ENCODE measurements at regions not wholly inside any gene's neighbourhood (a gene's known extent, or its start where the extent isn't known, plus 50 kb on each side); places are given as distances from the start of the nearest gene placed in this dataset.

DNA sequence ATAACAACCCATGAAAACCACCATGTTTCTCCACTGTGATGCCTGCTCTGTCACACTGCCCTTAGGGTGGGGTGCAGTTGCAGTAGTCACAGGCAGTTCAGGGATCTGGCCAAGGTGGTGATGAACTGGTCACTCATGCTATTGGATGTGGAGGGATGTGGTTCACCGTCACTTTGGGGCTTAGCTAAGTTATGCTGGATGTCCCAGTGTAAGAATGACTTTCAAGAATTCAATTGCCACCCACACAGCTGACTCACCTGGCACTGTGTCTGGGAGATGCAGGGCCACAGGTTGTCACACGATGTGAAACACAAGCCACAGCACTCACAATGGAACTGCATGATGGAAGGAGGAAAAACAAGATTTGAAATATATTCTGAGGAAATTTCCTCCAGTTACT lies 146.1 kb upstream of the CTNNB1 start:
- ATAC-seq = peak; percentile 46 to 51

DNA sequence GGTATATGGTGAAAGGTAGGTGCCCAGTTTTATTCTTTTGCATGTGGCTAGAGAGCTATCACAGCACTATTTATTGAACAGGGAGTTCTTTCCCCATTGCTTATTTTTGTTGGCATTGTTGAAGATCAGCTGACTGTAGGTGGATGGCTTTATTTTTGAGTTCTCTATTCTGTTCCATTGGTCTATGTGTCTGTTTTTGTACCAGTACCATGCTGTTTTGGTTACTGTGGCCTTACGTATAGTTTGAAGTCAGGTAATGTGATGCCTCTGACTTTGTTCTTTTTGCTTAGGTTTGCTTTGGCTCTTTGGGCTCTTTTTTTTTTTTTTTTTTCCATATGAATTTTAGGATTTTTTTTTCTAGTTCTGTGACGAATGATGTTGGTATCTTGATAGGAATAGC lies 139.2 kb upstream of the CTNNB1 start:
- ATAC-seq = no peak

DNA sequence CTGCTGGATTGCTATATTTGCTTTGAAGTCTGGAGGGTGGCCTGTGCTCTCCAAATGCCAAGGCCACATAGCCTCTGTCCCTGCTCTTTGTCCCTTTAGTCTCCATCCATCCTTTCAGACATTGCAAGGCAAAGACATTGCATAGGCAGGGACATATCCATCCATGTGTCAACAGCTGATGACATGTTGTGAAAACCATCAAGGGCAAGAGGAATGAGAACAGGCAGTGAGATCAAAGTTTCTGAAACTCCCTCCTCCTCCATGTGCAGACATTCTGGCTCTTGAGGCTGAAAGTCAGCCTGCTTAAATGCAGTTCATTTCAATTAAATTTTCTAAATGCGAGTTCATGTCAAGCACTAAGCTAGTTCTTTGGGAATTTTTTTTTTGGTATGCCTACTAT lies 135.2 kb upstream of the CTNNB1 start:
- no peak for ATAC-seq

DNA sequence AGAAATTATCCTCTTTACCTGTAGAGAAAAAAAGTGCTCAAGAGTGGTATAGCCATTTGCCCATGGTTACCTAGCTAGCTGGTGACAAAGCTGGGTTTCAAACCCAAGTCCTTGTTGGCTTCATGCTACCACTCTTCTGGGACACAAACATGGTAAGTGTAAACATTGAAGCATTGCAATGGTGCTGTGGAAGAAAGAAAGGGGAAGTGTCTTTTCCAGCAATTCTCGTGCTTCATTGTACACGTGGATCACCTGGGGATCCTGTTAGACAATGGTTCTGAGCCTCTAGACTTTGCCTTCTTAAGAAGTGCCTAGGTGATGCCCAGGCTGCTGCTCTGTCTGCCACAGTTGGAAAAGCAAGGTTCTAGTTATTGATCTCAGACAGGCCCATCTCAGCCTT lies 134.8 kb upstream of the CTNNB1 start:
- no peak for ATAC-seq

DNA sequence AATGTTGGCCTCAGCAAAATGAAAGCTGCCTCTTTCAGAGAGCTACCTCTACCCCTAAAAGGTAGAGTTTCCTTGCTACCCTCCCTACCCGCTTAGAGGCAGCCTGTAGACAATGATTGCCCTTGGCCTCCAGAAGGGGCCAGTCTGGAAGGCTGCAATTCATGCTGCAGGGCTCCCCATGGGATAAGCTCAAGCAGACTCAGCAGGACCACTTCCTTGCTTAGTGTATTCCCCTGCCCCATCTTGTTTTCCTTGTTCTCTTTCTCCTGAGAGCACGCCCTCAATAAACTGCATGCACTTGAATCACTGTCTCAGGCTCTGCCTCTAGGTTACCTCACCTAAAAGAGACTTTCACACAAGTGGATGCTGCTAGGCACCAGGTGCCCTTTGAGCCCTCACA lies 134.0 kb upstream of the CTNNB1 start:
- no peak for ATAC-seq

DNA sequence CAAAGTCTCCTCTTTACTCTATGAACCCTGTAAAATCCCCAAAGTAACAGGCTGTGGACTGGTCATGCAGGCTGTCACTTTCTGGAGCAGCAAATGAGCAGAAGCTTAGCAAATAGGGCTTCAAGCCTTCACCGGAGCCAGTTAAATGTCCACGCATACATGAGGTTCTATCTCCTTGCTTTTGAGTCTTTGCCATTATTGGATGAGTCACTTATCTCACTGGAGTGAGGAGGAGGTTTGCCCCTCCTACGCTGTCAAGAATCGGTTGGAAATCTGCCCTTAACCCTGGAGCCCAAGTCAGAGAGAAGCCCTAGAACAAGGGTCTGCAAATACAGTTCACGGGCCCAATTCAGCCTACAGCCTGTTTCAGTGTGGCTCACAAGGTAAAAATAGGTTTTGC lies 126.1 kb upstream of the CTNNB1 start:
- ATAC-seq = no peak

DNA sequence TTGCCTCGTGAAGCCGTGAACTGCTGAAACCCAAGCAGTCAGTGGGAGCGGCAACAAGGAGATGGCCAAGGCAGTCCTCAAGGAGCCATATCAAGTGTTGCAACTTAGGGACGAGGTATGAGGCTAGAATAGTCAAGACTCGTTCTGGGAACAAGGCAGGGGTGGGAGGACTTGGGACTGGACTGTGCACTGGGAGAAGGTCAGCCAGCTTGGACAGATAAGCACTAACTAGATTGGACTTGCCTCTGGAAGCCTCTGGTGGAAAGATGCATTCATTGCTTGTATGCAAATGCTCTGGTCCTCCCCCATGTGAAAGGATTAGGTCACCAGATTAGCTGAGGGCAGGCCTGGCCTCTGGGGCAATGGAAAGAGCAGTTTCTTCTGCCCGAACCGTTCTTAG lies 123.3 kb upstream of the CTNNB1 start:
- ATAC-seq = no peak

DNA sequence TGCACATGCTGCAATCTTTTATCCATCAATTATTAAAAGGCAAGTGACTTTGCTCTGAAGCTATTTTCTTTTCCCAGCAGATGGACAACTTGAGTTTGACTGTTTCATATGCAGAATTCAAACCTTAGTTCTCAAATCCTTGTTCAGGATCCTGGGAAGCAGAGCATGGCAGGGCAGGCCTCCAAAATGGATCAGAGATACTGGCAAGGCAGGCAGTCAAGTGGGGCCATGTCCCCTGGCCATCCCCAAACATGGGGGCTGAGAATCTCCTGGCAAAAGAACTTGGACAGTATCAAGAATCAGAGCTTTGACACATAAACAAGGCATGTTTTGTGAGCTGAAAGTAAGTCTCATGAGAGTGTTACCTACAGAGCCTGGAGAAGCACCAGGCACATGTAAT lies 122.9 kb upstream of the CTNNB1 start:
- no peak for ATAC-seq

DNA sequence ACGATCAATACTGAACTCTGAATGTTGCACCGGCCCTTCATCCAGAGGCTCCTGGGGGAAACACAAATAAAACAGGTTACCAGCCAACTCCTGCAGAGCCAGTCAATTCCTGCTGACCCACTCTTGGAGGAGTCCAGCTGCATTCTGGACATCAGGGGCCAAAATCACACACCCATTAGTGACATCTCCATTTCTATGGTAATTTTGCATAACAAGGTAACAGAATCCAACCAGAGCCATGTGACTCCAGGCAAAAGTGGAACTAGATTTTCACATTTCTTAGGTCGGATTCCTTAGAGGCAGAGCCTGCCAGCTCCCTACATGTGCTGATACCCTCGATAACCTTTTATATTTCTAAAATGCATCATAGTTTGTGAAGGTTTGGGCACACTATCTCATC lies 119.2 kb upstream of the CTNNB1 start:
- no peak for ATAC-seq

DNA sequence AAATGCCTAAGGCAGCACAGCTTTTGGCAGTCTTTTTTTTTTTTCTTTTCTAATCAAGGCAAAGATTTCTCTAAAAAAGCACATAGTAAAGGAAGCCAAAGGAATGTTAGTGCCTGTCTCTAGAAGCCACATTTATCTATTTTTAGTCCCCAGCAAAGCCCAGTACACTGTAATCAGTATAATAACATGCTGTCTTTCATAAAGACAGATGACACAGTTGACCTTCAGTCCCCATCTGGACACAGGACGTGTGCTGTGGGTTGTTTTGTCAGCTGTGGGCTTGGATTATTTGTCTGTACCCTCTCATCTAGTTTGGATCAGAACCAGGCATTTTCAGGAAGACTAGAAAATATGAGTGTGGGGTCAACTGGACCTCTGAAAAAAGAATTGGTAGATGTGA lies 110.4 kb upstream of the CTNNB1 start:
- no peak for ATAC-seq

DNA sequence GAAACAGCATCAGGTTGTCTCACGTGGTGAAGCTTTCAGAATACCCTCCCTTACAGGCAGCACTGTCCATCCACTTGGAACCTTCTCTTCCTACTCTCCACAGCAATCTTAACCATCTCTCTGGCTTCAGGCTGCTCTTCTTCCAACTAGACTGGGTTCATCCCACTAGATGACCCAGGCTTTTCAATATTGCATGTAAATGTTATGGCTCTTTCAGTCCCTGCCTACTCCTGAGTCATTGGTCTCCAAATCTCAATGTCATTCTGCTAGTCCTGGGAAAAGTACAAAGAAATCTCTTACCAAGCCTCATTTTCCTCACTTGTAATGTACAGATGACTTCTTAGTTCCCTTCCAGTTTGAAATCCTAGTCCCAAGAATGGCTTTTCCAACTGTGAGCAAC lies 109.7 kb upstream of the CTNNB1 start:
- ATAC-seq = no peak

DNA sequence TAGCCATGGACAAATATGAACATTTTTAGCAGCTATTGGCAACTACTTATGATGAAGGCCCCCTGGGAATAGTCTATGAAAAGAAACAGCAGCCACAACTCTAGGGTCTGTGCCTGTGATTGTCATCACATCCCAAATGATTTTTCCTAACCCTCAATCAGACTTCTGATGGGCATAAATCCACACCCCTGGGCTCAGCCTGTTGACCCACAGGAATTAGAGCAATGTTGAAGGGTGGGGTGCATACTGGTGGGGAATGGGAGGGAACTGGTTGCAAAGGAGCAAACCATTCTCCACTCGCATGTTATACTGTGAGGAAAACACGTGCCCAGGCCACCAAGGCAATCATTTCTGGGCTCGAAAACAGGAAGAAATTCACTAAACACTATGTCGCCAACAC lies 106.5 kb upstream of the CTNNB1 start:
- ATAC-seq = no peak

DNA sequence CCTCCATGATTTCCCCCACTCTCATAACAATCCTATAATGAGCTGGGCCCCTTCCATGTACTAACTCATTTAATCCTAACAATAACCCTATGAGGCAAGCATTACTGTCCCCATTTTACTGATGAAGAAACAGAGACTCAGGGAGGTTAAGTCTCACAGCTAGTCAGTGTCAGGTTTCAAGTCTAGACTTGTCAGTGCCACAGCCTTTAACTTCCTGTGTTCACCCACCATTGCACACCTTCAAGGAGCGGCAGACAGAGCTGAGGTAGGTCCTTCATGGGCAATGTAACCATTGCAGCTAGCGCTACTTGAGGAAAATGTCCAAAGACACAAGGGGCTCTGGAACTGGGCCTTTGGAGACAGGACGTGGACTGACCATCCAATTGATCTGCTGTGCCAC lies 105.8 kb upstream of the CTNNB1 start:
- ATAC-seq = no peak

DNA sequence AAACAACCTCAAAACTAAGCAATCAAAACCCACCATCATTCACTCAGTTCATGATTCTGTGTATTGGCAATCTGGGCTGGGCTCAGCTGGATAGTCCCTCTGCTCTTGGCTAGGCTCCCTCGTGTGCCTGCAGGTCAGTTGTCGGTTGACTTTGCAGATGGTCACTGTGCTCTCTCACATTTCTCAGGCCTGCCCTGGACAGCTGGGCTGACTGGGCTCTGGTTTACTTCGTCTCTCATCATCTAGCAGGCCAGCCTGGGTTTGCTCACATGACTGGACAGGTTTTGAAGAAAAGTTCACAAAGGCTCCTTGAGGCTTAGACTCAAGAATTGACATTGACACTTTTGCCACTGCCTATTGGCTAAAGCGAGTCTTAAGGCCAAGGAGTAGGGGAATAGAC lies 105.0 kb upstream of the CTNNB1 start:
- no peak for ATAC-seq

DNA sequence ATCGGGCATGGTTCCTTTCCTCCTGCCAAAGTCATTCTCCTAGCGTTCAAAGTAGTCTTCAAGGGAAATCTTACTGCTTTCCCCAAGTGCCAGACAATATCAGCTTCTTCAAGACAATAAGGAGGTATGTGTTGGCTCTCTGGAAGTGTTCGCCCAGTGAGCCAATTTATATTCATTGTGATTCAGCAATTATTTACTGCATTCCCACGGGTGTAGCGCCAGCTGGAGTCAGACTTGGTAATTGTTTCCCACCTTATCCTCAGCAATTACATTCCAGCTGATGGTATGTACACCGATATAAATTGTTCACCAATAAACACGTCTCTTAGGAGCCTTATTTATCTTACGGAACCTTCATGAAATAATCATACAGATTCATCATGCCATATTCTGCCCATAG lies 103.6 kb upstream of the CTNNB1 start:
- no peak for ATAC-seq

DNA sequence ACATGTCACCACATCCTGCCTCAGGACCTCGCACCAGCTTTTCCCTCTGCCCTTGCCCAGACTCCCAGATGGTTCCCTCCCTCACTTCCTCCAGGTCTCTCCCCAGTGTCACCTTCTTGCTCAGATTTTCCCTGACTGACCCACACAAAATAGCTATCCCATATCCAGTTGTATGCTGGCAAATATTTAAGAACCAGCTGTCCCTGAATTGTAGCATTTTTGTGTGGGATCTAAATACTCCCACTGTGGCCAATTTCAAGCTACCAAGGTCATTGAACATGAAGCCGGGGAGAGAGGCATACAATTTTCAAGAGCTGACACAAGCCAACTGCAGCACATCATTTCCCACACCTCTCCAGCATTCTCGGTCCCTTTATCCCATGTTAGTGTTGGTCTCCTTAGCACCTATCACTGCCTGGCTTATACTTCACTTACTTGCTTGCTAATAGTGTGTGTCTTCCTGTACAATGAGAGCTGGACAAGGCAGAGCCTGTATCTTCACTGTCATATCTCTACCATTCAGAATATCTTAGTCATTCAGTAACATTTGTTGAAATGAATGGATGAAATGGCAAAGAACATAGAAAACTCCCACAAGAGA lies 101.3 kb upstream of the CTNNB1 start:
- no peak for ATAC-seq

DNA sequence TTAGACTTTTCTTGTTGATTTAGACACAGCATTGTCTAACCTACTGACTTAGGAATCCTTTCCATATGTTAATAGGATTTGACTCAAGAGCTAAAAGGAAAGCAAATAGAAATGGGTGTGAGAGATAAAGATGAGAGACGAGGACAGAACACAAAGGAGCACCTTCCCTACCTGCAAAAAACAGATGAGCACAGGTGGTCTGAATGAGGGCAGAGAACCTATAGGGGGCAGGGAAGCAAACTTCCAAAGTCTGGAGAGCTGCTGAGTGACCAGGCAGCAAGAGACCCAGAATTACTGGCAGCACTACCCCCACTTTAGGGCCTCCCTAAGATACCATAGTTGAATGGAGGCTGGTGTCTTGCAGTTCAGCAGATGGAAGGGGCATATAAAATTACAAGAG lies 98.1 kb upstream of the CTNNB1 start:
- ATAC-seq = no peak

DNA sequence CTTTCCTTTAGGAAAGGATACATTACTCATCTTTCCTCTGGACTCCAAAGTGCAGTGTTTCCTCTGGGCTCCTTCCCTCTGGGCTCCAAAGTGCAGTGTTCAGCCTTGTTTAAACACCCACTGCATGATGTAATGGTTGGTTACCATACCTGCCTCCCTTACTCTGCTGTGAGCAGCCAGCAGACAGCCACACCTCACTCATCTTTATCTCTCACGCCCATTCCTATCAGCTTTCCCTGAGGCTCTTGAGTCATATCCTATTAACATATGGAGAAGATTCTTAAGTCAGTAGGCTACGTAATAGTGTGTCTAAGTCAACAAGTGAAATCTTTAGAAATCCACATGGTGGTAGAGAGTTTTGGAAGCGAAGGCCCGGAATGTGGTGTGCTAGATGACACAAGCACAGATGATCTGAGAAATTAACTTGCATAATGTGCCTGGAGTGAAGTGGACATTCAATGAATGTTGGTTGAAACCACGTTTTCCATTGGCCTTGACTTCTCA lies 97.2 kb upstream of the CTNNB1 start:
- no peak for ATAC-seq

DNA sequence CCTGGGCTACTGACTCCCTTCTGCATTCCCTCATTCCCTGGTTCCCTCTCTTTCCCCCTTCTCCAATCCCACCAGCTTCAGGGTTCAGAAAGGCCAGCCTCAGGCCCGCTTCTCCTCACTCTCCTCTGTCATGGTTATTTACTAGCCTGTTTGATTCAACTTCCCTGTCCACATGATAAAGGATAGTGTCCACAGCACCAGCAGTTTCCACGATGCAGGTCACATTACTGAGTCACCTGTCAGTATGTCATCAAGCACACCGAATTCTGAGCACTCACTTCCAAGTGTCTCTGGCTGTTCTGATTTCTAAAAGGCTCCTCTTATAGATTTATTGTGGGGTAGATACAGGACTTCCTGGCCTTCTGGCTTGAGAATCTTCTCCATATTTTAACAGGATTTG lies 96.6 kb upstream of the CTNNB1 start:
- ATAC-seq = no peak

DNA sequence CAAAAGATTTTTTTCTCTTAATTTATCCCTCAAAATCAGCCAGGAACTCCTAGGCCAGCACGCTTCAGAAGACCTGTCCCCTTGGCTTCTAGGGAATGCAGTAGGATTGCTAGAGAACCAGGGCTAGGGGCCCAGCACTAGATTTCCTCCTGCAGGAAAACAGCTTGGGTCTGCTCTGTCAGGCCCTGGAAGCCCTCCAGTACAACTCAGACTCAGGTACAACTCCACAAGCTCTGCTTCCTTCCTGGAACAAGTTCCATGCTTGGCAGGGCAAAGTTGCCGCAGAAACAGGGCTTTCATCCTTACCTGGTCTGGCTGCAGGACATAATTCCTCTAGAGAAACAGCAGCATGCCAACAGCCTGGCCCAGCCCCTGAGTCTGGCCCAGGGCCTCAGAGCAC lies 96.1 kb upstream of the CTNNB1 start:
- no peak for ATAC-seq

DNA sequence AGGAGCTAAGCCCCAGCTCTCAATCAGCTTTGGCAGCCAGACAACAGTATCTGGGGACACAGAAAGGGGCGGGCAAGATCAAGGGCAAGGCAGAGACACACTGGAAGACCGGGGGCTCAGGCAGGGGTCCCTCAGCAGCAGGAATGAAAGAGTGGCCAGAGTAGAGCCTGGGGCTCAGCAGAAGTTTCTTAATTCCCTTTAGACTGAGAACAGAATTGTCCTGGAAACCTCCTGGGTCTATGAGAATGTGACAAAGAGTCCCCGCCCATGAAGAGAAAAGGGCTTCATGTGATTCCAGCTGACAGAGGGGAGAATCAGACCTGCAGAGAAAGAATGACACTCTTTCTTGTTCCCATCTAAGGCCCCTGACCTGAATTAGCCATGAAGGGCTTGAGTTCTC lies 95.2 kb upstream of the CTNNB1 start:
- ATAC-seq = no peak

DNA sequence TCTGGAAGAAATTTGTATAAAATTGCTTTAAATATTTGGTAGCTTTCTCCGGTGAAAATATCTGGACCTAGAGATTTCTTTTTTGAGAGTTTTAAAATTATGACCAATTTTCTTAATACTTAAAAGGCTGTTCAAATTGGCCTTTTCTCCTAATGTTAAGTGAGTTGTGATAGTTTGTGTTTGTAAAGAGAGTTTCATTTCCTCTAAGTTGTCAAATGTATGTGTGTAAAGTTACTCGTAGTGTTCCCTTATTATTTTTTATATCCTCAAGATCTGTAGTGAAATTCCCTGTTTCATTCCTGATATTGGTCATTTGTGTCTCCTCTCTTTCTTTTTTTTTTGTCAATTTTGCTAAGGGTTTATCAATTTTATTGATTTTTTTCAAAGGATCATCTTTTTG lies 92.6 kb upstream of the CTNNB1 start:
- ATAC-seq = no peak

DNA sequence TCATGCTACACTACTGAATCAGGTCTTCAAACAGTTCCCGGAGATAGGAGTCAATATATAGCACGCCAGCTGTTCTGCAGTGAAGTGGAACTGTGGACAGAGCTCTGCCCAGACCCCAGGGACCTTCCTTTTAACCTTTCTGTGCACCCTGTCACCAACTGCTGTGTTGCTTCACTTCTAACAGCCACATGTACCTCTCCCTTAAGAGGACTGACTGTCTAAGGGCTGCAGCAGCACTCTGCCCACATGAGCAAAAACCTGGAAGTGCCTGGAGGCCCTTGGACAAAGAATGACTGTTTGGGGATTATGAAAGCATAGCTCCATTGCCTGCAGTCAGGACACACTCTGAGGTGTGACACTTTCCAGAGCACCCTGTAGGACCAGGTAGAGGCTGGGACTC lies 88.3 kb upstream of the CTNNB1 start:
- ATAC-seq = no peak

DNA sequence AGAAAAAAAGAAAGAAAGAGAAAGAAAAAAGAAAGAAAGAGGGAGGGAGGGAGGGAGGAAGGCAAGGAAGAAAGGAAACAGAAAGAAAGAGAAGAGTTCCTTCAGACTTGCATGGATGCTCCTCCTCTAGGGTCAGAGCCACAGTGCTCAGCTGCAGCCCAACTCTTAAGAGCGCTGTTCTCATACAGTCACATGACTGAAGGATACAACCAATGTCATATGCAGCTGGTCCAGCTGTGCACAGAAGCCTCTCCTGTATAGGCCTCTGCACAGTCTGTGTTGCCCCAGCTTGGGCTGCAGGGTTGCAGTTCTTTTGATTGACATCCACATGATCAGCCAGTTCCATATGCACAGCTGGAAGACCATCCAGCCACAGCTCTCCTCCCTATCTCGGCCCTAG lies 86.8 kb upstream of the CTNNB1 start:
- no peak for ATAC-seq

DNA sequence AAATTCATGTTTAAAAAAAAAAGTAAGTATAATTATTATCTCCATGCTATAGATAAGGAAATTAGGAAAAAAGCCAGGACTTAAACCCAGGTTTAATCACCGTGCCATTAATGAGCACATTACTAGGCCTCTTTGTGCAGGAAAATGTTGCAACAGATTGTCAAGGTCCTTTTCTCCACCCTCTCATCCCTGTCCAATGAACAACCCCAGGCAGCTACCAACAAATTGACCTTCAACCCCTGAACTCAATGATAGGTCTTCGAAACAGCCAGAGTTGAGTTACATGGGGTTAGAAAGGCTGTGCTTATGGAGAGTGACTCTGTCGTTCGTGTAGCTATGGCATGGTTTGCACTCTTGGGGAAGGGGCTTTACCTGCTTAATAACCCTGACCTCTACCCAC lies 84.2 kb upstream of the CTNNB1 start:
- no peak for ATAC-seq

DNA sequence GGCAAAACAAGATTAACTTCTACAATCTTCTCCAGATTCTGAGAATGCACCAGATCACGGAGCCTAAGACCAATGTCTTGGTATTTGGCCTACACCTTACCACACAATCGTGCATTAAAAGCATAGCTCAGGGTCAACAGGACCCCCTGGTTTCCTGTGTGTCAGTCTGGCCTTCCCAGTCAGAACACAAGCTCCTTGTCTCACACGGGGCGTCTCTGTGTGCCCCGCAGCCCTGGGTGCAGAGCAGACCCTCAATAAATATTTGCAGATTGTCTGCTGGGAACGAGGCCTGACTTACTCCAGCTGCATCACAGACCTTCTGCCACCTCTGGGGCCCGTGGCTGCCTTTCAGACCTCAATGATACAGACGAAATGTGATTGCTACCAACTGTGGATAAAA lies 82.5 kb upstream of the CTNNB1 start:
- no peak for ATAC-seq
